HepG2 (cell line): ENCODE measurements at regions not wholly inside any gene's neighbourhood (a gene's known extent, or its start where the extent isn't known, plus 50 kb on each side); places are given as distances from the start of the nearest gene placed in this dataset.

Experiments used
- ATAC-seq: fragments of 200-7000 bp; cut with Tn5 transposase; 3 replicates; pipeline ENCODE4 v1.9.1; 2020; ENCODE audit warnings: mild to moderate bottlenecking, moderate library complexity
- BruUV-seq: library from RNA; stranded (reverse); fragments of 400-500 nt; replicated peaks from 2 replicates; lab custom pipeline; 2021; lab: Mats Ljungman, UMichigan
- CTCF ChIA-PET: fragments of 300-600 bp; formaldehyde crosslinking; extraction: SDS; loops from one replicate; lab custom pipeline; 2021; ENCODE audit warnings: low total read pairs, inconsistent platforms, low intra/inter-chr PET ratio; lab: Yijun Ruan, JAX
- POLR2A ChIA-PET: fragments of 350-600 bp; sonication (Branson Sonifier 250); formaldehyde crosslinking; loops from one replicate; lab custom pipeline; 2020; ENCODE audit warnings: antibody characterized with exemption, inconsistent platforms; lab: Yijun Ruan, JAX
- DNase-seq: peaks from one replicate; pipeline ENCODE4 v3.0.0-alpha.2; 2015; ENCODE audit warnings: low spot score
- FAIRE-seq: peaks from 3 replicates; lab custom pipeline; 2011; peaks lifted over from hg19 to GRCh38; lab: Jason Lieb, UNC
- H2AFZ ChIP-seq: one replicate; pipeline ENCODE4 v1.6.1; 2011; ENCODE audit warnings: low read length, inconsistent platforms
- H3K27ac ChIP-seq: fragments of 300-600 bp; 3 replicates; pipeline ENCODE4 v1.8.0; 2011; ENCODE audit warnings: mixed run types, mild to moderate bottlenecking, mixed read lengths, low read length, inconsistent platforms; ENCODE audit not compliant: insufficient read depth; ENCODE audit errors: extremely low read length
- H3K27me3 ChIP-seq, 2 experiments: fragments of 200-600 bp in 1 of 2; 2 replicates in 1 of 2; 3 replicates in 1 of 2; pipeline versions ENCODE4 v1.6.0 to v1.8.0; 2011; ENCODE audit warnings: low read length in 2 of 2, mild to moderate bottlenecking in 2 of 2, moderate library complexity in 2 of 2, inconsistent platforms in 1 of 2; ENCODE audit not compliant: insufficient read depth in 2 of 2, control insufficient read depth in 1 of 2
- H3K36me3 ChIP-seq, 2 experiments: fragments of 200-600 bp in 1 of 2; replicated peaks in 1 of 2; 2 replicates in 1 of 2; 3 replicates in 1 of 2; pipeline versions ENCODE4 v1.5.1 to v1.8.0; 2011; ENCODE audit warnings: low read length in 2 of 2, inconsistent platforms in 1 of 2; ENCODE audit not compliant: insufficient read depth in 2 of 2, control insufficient read depth in 1 of 2
- H3K4me1 ChIP-seq: 2 replicates; pipeline ENCODE4 v1.5.1; 2012; ENCODE audit warnings: low read length, inconsistent platforms; ENCODE audit not compliant: insufficient read depth
- H3K4me2 ChIP-seq: 2 replicates; pipeline ENCODE4 v1.6.0; 2011; ENCODE audit warnings: low read depth, low read length, inconsistent platforms
- H3K4me3 ChIP-seq, 3 experiments: fragments of 200-600 bp in 1 of 3; sonication (generic), shearing (Covaris generic) in 1 of 3; replicated peaks in 1 of 3; 2 replicates each; pipeline ENCODE4 v1.5.1; 2011 to 2016; ENCODE audit warnings: low read length in 3 of 3, inconsistent platforms in 2 of 3, low read depth in 2 of 3, mild to moderate bottlenecking in 2 of 3, control low read depth in 1 of 3, mixed read lengths in 1 of 3; ENCODE audit not compliant: insufficient read depth in 1 of 3
- H3K79me2 ChIP-seq: one replicate; pipeline ENCODE4 v1.6.1; 2011; ENCODE audit warnings: low read length, inconsistent platforms; ENCODE audit not compliant: insufficient read depth
- H3K9ac ChIP-seq: 2 replicates; pipeline ENCODE4 v1.6.0; 2011; ENCODE audit warnings: mild to moderate bottlenecking, low read depth, low read length, inconsistent platforms; ENCODE audit not compliant: insufficient read depth
- H3K9me3 ChIP-seq: 2 replicates; pipeline ENCODE4 v1.5.1; 2012; ENCODE audit warnings: mild to moderate bottlenecking, low read length
- H4K20me1 ChIP-seq: 2 replicates; pipeline ENCODE4 v1.6.0; 2011; ENCODE audit warnings: inconsistent platforms, mild to moderate bottlenecking, low read length, moderate library complexity; ENCODE audit not compliant: insufficient read depth
- CREBL2 ChIP-seq: sonication (generic); formaldehyde crosslinking; IDR thresholded peaks from 2 replicates; pipeline ENCODE4 v1.8.1; 2023; ENCODE audit warnings: missing genetic modification reagents, mild to moderate bottlenecking, borderline replicate concordance
- GATAD1 ChIP-seq: IDR thresholded peaks from 2 replicates; pipeline ENCODE4 v1.6.1; 2016; ENCODE audit warnings: missing genetic modification reagents, missing compliant biosample characterization
- JARID2 ChIP-seq: sonication (generic); formaldehyde crosslinking; IDR thresholded peaks from 2 replicates; pipeline ENCODE4 v1.8.1; 2023; ENCODE audit warnings: missing genetic modification reagents, inconsistent platforms; ENCODE audit not compliant: insufficient replicate concordance
- KDM3A ChIP-seq: IDR thresholded peaks from 2 replicates; pipeline ENCODE4 v1.6.1; 2018; ENCODE audit warnings: low read depth, missing compliant biosample characterization
- POLR2G ChIP-seq: fragments of 200-400 bp; formaldehyde crosslinking; IDR thresholded peaks from 2 replicates; pipeline ENCODE4 v1.6.1; 2018; ENCODE audit warnings: mild to moderate bottlenecking, low read depth, low read length, moderate library complexity
- TEAD3 ChIP-seq: optimal IDR thresholded peaks from 2 replicates; pipeline ENCODE3; 2016; ENCODE audit warnings: borderline replicate concordance
- TRIM22 ChIP-seq: fragments of 450-650 bp; IDR thresholded peaks from 2 replicates; pipeline ENCODE4 v1.6.1; 2017
- ZNF281 ChIP-seq: sonication (generic); formaldehyde crosslinking; IDR thresholded peaks from 2 replicates; pipeline ENCODE4 v1.4.0; 2020; ENCODE audit warnings: missing genetic modification reagents, borderline replicate concordance
- ZNF674 ChIP-seq: sonication (generic); formaldehyde crosslinking; IDR thresholded peaks from 2 replicates; pipeline ENCODE4 v1.5.0; 2020; ENCODE audit warnings: low read depth, mild to moderate bottlenecking, missing genetic modification reagents
- ZNF710 ChIP-seq: sonication (generic); formaldehyde crosslinking; IDR thresholded peaks from 2 replicates; pipeline ENCODE4 v1.5.0; 2020; ENCODE audit warnings: mild to moderate bottlenecking, missing genetic modification reagents, borderline replicate concordance
- ZNF839 ChIP-seq: sonication (generic); formaldehyde crosslinking; IDR thresholded peaks from 2 replicates; pipeline ENCODE4 v1.4.0; 2020; ENCODE audit warnings: missing genetic modification reagents, mild to moderate bottlenecking, borderline replicate concordance
- WGBS: methylation state at CpG from one replicate; pipeline ENCODE4 v1.1.6; 2017; ENCODE audit warnings: low lambda C conversion rate; 5-methylcytosine and 5-hydroxymethylcytosine counted together
- in situ Hi-C: cut with HindIII; loops from 2 replicates; pipeline ENCODE4 v1.10.0; 2017; ENCODE audit warnings: low pct_unique_long_range_greater_than_20kb; ENCODE audit not compliant: extremely low pct_ligation_motif_present
- intact Hi-C: fragments of 100-400 bp; cut with micrococcal nuclease; formaldehyde crosslinking; loops from one replicate; pipeline ENCODE4 v1.10.0; 2022; ENCODE audit not compliant: unreplicated experiment
- TF ChIP-seq, protein P1 (sequence below): sonication (generic); formaldehyde crosslinking; IDR thresholded peaks from 2 replicates; pipeline ENCODE4 v1.8.1; 2023; ENCODE audit warnings: mild to moderate bottlenecking, missing genetic modification reagents, borderline replicate concordance

- DNase-seq (no peak), FAIRE-seq (no peak), ATAC-seq (no peak)
- POLR2A ChIA-PET, result no interaction called here
- no peak for TF ChIP-seq JARID2 (CRISPR knock-in tag)
- Histone ChIP-seq H3K9ac (no peak overlapping the region), H2AFZ (no peak overlapping the region), H4K20me1 (no peaks in the 10 kb centered on the region), H3K27ac (no peak overlapping the region), H3K36me3 (no peaks in the 10 kb centered on the region), H3K79me2 (no peaks in the 10 kb centered on the region), H3K27me3 (no peaks in the 10 kb centered on the region), H3K4me1 (no peaks in the 10 kb centered on the region), H3K9me3 (no peaks in the 10 kb centered on the region), H3K4me3 (no peak overlapping the region), H3K4me2 (no peak overlapping the region)
- BruUV-seq, result no TSS peak
- intact Hi-C loops, result no loop called here
- in situ Hi-C loops, result no loop called here
- CTCF ChIA-PET, result no interaction called here
- WGBS, result 44% methylated on average over 6 of the region's 6 CpGs
These were observed 285.1 kb upstream of the ADARB2 start for GRCh38 chr10:2022401-2022800.

DNA sequence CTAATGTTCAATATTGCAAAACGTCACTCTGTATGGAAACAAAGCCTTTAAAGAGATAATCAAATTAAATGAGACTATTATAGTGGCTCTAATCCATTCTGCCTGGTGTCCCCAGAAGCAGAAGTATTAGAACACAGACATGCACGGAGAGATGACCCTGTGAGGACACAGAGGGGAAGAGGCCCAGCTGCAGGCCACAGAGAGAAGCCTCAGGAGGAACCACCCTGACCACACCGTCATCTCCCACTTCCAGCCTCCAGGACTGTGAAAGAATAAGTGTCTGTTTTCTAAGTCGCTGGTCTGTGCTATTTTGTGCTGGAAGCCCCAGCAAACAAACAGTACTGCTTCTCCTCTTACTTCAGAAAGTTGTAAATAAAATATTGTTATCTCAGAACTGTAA lies 283.5 kb upstream of the ADARB2 start:
- H3K9ac ChIP-seq, result no peak overlapping the region
- ATAC-seq (no peak), DNase-seq (no peak), FAIRE-seq (no peak)
- 4% methylated on average over 4 of the region's 4 CpGs for WGBS
- H3K4me3 ChIP-seq, result no peak overlapping the region
- POLR2A ChIA-PET, result no interaction called here
- BruUV-seq, result no TSS peak
- H3K4me2 ChIP-seq, result no peak overlapping the region
- in situ Hi-C loops (no loop called here), intact Hi-C loops (no loop called here)
- no peaks in the 10 kb centered on the region for H3K36me3 ChIP-seq
- H3K4me1 ChIP-seq, result no peaks in the 10 kb centered on the region
- H3K27ac ChIP-seq, result no peak overlapping the region
- CTCF ChIA-PET, result no interaction called here
- H2AFZ ChIP-seq, result no peak overlapping the region
- no peaks in the 10 kb centered on the region for H4K20me1 ChIP-seq
- H3K27me3 ChIP-seq, result no peaks in the 10 kb centered on the region
- H3K79me2 ChIP-seq, result no peaks in the 10 kb centered on the region
- no peaks in the 10 kb centered on the region for H3K9me3 ChIP-seq
- TF ChIP-seq, protein P1, sequence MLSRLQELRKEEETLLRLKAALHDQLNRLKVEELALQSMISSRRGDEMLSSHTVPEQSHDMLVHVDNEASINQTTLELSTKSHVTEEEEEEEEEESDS, result no peak
- TF ChIP-seq ZNF281 (CRISPR knock-in tag) (no peak), ZNF710 (CRISPR knock-in tag) (no peak), POLR2G (no peak), KDM3A (CRISPR knock-in tag) (no peak), ZNF674 (CRISPR knock-in tag) (no peak), TEAD3 (CRISPR knock-in tag) (no peak), GATAD1 (no peak), ZNF839 (no peak), TRIM22 (no peak), CREBL2 (CRISPR knock-in tag) (no peak)
